ENCODE measurements at regions not wholly inside any gene's neighbourhood (a gene's known extent, or its start where the extent isn't known, plus 50 kb on each side); places are given as distances from the start of the nearest gene placed in this dataset.

DNA sequence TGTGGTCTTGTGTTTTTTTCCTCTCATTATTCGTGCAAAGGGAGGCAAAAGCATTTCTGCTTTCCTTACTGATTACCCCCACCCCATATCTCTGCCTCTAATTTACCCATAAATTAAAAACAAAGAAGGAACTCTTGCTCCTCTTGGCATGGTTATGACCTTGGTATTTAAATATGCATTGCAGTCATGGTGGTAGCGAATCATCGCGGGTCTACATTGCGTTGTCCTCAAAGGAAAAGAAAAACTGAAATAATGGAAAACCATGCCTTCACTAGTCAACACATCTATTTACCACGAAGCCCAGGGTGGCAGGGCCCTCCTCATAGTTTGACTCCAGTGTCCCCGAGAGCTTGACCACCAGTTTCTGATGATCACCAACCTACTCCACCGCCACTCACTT, 126.7 kb upstream of the PARP11 start:
- TF ChIP-seq, protein P1, sequence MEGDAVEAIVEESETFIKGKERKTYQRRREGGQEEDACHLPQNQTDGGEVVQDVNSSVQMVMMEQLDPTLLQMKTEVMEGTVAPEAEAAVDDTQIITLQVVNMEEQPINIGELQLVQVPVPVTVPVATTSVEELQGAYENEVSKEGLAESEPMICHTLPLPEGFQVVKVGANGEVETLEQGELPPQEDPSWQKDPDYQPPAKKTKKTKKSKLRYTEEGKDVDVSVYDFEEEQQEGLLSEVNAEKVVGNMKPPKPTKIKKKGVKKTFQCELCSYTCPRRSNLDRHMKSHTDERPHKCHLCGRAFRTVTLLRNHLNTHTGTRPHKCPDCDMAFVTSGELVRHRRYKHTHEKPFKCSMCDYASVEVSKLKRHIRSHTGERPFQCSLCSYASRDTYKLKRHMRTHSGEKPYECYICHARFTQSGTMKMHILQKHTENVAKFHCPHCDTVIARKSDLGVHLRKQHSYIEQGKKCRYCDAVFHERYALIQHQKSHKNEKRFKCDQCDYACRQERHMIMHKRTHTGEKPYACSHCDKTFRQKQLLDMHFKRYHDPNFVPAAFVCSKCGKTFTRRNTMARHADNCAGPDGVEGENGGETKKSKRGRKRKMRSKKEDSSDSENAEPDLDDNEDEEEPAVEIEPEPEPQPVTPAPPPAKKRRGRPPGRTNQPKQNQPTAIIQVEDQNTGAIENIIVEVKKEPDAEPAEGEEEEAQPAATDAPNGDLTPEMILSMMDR (conservative IDR thresholded peaks at IDR 0.05; ENCODE audit: low read depth in 2 of 2) = no peak
- TF ChIP-seq CREB1 (CRISPR knock-in tag; IDR thresholded peaks at IDR 0.05; ENCODE audit: low read depth) (no peak), POLR2AphosphoS5 (IDR thresholded peaks at IDR 0.05; ENCODE audit: low read depth) (no peak), EZH2 (IDR thresholded peaks at IDR 0.05; ENCODE audit: low read depth, unreplicated experiment) (no peak), ZNF331 (CRISPR knock-in tag; IDR thresholded peaks at IDR 0.05; ENCODE audit: low read depth) (no peak), JUNB (IDR thresholded peaks at IDR 0.05; ENCODE audit: unreplicated experiment) (no peak), EZH2phosphoT487 (IDR thresholded peaks at IDR 0.05; ENCODE audit: unreplicated experiment) (no peak), ZNF114 (CRISPR knock-in tag; IDR thresholded peaks at IDR 0.05) (no peak), STAT1 (IDR thresholded peaks at IDR 0.05; ENCODE audit: unreplicated experiment) (no peak), NANOG (IDR thresholded peaks at IDR 0.05; ENCODE audit: borderline replicate concordance) (no peak)
- TF ChIP-seq, protein P2, sequence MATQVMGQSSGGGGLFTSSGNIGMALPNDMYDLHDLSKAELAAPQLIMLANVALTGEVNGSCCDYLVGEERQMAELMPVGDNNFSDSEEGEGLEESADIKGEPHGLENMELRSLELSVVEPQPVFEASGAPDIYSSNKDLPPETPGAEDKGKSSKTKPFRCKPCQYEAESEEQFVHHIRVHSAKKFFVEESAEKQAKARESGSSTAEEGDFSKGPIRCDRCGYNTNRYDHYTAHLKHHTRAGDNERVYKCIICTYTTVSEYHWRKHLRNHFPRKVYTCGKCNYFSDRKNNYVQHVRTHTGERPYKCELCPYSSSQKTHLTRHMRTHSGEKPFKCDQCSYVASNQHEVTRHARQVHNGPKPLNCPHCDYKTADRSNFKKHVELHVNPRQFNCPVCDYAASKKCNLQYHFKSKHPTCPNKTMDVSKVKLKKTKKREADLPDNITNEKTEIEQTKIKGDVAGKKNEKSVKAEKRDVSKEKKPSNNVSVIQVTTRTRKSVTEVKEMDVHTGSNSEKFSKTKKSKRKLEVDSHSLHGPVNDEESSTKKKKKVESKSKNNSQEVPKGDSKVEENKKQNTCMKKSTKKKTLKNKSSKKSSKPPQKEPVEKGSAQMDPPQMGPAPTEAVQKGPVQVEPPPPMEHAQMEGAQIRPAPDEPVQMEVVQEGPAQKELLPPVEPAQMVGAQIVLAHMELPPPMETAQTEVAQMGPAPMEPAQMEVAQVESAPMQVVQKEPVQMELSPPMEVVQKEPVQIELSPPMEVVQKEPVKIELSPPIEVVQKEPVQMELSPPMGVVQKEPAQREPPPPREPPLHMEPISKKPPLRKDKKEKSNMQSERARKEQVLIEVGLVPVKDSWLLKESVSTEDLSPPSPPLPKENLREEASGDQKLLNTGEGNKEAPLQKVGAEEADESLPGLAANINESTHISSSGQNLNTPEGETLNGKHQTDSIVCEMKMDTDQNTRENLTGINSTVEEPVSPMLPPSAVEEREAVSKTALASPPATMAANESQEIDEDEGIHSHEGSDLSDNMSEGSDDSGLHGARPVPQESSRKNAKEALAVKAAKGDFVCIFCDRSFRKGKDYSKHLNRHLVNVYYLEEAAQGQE (IDR thresholded peaks at IDR 0.05; ENCODE audit: unreplicated experiment) = no peak
- TF ChIP-seq, protein P3, sequence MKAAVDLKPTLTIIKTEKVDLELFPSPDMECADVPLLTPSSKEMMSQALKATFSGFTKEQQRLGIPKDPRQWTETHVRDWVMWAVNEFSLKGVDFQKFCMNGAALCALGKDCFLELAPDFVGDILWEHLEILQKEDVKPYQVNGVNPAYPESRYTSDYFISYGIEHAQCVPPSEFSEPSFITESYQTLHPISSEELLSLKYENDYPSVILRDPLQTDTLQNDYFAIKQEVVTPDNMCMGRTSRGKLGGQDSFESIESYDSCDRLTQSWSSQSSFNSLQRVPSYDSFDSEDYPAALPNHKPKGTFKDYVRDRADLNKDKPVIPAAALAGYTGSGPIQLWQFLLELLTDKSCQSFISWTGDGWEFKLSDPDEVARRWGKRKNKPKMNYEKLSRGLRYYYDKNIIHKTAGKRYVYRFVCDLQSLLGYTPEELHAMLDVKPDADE (IDR thresholded peaks at IDR 0.05) = no peak
- TF ChIP-seq, protein P4, sequence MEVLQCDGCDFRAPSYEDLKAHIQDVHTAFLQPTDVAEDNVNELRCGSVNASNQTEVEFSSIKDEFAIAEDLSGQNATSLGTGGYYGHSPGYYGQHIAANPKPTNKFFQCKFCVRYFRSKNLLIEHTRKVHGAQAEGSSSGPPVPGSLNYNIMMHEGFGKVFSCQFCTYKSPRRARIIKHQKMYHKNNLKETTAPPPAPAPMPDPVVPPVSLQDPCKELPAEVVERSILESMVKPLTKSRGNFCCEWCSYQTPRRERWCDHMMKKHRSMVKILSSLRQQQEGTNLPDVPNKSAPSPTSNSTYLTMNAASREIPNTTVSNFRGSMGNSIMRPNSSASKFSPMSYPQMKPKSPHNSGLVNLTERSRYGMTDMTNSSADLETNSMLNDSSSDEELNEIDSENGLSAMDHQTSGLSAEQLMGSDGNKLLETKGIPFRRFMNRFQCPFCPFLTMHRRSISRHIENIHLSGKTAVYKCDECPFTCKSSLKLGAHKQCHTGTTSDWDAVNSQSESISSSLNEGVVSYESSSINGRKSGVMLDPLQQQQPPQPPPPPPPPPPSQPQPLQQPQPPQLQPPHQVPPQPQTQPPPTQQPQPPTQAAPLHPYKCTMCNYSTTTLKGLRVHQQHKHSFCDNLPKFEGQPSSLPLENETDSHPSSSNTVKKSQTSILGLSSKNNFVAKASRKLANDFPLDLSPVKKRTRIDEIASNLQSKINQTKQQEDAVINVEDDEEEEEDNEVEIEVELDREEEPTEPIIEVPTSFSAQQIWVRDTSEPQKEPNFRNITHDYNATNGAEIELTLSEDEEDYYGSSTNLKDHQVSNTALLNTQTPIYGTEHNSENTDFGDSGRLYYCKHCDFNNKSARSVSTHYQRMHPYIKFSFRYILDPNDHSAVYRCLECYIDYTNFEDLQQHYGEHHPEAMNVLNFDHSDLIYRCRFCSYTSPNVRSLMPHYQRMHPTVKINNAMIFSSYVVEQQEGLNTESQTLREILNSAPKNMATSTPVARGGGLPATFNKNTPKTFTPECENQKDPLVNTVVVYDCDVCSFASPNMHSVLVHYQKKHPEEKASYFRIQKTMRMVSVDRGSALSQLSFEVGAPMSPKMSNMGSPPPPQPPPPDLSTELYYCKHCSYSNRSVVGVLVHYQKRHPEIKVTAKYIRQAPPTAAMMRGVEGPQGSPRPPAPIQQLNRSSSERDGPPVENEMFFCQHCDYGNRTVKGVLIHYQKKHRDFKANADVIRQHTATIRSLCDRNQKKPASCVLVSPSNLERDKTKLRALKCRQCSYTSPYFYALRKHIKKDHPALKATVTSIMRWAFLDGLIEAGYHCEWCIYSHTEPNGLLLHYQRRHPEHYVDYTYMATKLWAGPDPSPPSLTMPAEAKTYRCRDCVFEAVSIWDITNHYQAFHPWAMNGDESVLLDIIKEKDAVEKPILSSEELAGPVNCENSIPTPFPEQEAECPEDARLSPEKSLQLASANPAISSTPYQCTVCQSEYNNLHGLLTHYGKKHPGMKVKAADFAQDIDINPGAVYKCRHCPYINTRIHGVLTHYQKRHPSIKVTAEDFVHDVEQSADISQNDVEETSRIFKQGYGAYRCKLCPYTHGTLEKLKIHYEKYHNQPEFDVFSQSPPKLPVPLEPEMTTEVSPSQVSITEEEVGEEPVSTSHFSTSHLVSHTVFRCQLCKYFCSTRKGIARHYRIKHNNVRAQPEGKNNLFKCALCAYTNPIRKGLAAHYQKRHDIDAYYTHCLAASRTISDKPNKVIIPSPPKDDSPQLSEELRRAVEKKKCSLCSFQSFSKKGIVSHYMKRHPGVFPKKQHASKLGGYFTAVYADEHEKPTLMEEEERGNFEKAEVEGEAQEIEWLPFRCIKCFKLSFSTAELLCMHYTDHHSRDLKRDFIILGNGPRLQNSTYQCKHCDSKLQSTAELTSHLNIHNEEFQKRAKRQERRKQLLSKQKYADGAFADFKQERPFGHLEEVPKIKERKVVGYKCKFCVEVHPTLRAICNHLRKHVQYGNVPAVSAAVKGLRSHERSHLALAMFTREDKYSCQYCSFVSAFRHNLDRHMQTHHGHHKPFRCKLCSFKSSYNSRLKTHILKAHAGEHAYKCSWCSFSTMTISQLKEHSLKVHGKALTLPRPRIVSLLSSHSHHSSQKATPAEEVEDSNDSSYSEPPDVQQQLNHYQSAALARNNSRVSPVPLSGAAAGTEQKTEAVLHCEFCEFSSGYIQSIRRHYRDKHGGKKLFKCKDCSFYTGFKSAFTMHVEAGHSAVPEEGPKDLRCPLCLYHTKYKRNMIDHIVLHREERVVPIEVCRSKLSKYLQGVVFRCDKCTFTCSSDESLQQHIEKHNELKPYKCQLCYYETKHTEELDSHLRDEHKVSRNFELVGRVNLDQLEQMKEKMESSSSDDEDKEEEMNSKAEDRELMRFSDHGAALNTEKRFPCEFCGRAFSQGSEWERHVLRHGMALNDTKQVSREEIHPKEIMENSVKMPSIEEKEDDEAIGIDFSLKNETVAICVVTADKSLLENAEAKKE (CRISPR knock-in tag; IDR thresholded peaks at IDR 0.05) = no peak

Measured in GM23338 (cell line).